ENCODE measurements at regions not wholly inside any gene's neighbourhood (a gene's known extent, or its start where the extent isn't known, plus 50 kb on each side); places are given as distances from the start of the nearest gene placed in this dataset.

GRCh38 chr12:75782069-75782581 lies 249.5 kb downstream of the PHLDA1 start:
- ChIA-PET CTCF (no interaction called here), POLR2A (ENCODE audit: unreplicated experiment) (interaction anchor here (0.6 kb wide), 1 partner anchor 123 kb away, joined by 7 read pairs; no protein-coding TSS in a partner anchor)
- TF ChIP-seq CTCF (conservative IDR thresholded peaks at IDR 0.05; ENCODE audit: low read depth, low read length) (no peak), EZH2 (IDR thresholded peaks at IDR 0.05; ENCODE audit: low read length, unreplicated experiment) (no peak), EZH2phosphoT487 (IDR thresholded peaks at IDR 0.05; ENCODE audit: borderline replicate concordance, low read length) (no peak)
- ATAC-seq = no peak
- H3K4me2 ChIP-seq (ENCODE audit: low read length) = no peak overlapping the region
- H3K9me2 ChIP-seq (replicated peaks; ENCODE audit: low read length) = no peaks in the 10 kb centered on the region
- no peak overlapping the region for H3K27ac ChIP-seq (ENCODE audit: low read length)
- no peaks in the 10 kb centered on the region for H3K27me3 ChIP-seq (ENCODE audit: low read length)
- H3K36me3 ChIP-seq (ENCODE audit: low read depth, low read length) = no peaks in the 10 kb centered on the region
- no peak for DNase-seq
- H3F3A ChIP-seq (ENCODE audit: low read length, unreplicated experiment) = no peaks in the 10 kb centered on the region
- H4K20me1 ChIP-seq (ENCODE audit: low read length) = no peaks in the 10 kb centered on the region
- no peaks in the 10 kb centered on the region for H3K9me3 ChIP-seq (ENCODE audit: low read length)
- H3K79me2 ChIP-seq (ENCODE audit: low read length) = no peaks in the 10 kb centered on the region
- peaks cover 27% of the 10 kb centered on the region for H3K4me1 ChIP-seq (ENCODE audit: insufficient read depth, low read length)
- intact Hi-C loops (cut with micrococcal nuclease) = no loop called here
- BruUV-seq (replicated peaks) = no TSS peak
- H2AFZ ChIP-seq (ENCODE audit: low read length) = no peak overlapping the region
- no peak overlapping the region for H3K4me3 ChIP-seq (ENCODE audit: low read length)
- no peak overlapping the region for H3K9ac ChIP-seq (ENCODE audit: low read length)

- Histone ChIP-seq H3K9me2 (replicated peaks; ENCODE audit: low read length) (no peaks in the 10 kb centered on the region), H3K4me1 (ENCODE audit: insufficient read depth, low read length) (peaks cover 27% of the 10 kb centered on the region), H3K79me2 (ENCODE audit: low read length) (no peaks in the 10 kb centered on the region), H3K27me3 (ENCODE audit: low read length) (no peaks in the 10 kb centered on the region), H3F3A (ENCODE audit: low read length, unreplicated experiment) (no peaks in the 10 kb centered on the region), H3K36me3 (ENCODE audit: low read depth, low read length) (no peaks in the 10 kb centered on the region), H3K4me2 (ENCODE audit: low read length) (no peak overlapping the region), H3K27ac (ENCODE audit: low read length) (peak overlapping the region; percentile 43), H2AFZ (ENCODE audit: low read length) (no peak overlapping the region), H4K20me1 (ENCODE audit: low read length) (no peaks in the 10 kb centered on the region), H3K9me3 (ENCODE audit: low read length) (no peaks in the 10 kb centered on the region), H3K4me3 (ENCODE audit: low read length) (no peak overlapping the region), H3K9ac (ENCODE audit: low read length) (no peak overlapping the region; the same call in 1 of the 2 replicates)
- intact Hi-C loops (cut with micrococcal nuclease) = no loop called here
- DNase-seq (peak; percentile 72), ATAC-seq (peak; percentile 39)
- ChIA-PET POLR2A (ENCODE audit: unreplicated experiment) (no interaction called here), CTCF (no interaction called here)
- BruUV-seq (replicated peaks) = no TSS peak
- TF ChIP-seq EZH2 (IDR thresholded peaks at IDR 0.05; ENCODE audit: low read length, unreplicated experiment) (no peak), CTCF (conservative IDR thresholded peaks at IDR 0.05; ENCODE audit: low read depth, low read length) (no peak), EZH2phosphoT487 (IDR thresholded peaks at IDR 0.05; ENCODE audit: borderline replicate concordance, low read length) (no peak)
Observed at GRCh38 chr12:75781532-75782046, 250.0 kb downstream of the PHLDA1 start.

GRCh38 chr12:75779891-75780496 lies 251.6 kb downstream of the PHLDA1 start:
- Histone ChIP-seq H3K9me3 (ENCODE audit: low read length) (no peaks in the 10 kb centered on the region), H3K79me2 (ENCODE audit: low read length) (no peaks in the 10 kb centered on the region), H3K4me2 (ENCODE audit: low read length) (no peak overlapping the region), H3K27me3 (ENCODE audit: low read length) (no peaks in the 10 kb centered on the region), H3K9me2 (replicated peaks; ENCODE audit: low read length) (no peaks in the 10 kb centered on the region), H3F3A (ENCODE audit: low read length, unreplicated experiment) (no peaks in the 10 kb centered on the region), H3K36me3 (ENCODE audit: low read depth, low read length) (no peaks in the 10 kb centered on the region), H4K20me1 (ENCODE audit: low read length) (no peaks in the 10 kb centered on the region), H3K27ac (ENCODE audit: low read length) (no peak overlapping the region), H2AFZ (ENCODE audit: low read length) (no peak overlapping the region), H3K9ac (ENCODE audit: low read length) (no peak overlapping the region), H3K4me3 (ENCODE audit: low read length) (no peak overlapping the region), H3K4me1 (ENCODE audit: insufficient read depth, low read length) (peaks cover 22% of the 10 kb centered on the region)
- DNase-seq = no peak
- TF ChIP-seq EZH2 (IDR thresholded peaks at IDR 0.05; ENCODE audit: low read length, unreplicated experiment) = no peak
- TF ChIP-seq CTCF (conservative IDR thresholded peaks at IDR 0.05; ENCODE audit: low read depth, low read length) = no peak
- no peak for TF ChIP-seq EZH2phosphoT487 (IDR thresholded peaks at IDR 0.05; ENCODE audit: borderline replicate concordance, low read length)
- no TSS peak for BruUV-seq (replicated peaks)
- ChIA-PET POLR2A (ENCODE audit: unreplicated experiment) (no interaction called here), CTCF (no interaction called here)
- intact Hi-C loops (cut with micrococcal nuclease) = no loop called here
- no peak for ATAC-seq

Data from PC-3 (cell line).